HS-27A (cell line): ENCODE measurements at regions not wholly inside any gene's neighbourhood (a gene's known extent, or its start where the extent isn't known, plus 50 kb on each side); places are given as distances from the start of the nearest gene placed in this dataset.

Experiments used
- DNase-seq: peaks from one replicate; pipeline ENCODE4 v3.0.0-alpha.2; 2012; ENCODE audit warnings: low read depth, missing footprints

DNA sequence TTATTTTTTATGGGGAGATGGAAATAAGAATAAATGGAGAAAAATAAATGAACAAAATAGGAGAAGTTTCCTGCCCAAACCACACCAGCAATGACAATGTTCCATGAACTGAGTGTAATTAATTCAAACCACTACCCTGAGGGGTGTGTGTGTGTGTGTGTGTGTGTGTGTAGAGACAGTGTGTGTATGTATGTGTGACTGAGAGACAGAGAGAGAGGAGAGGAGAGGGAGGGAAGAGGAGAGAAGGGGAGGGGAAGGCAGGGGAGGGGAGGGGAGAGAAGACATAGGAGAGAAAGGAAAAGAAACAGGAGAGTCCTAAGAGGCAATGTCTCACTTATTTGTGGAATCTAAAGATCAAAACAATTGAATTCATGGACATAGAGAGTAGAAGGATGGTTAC is 65.0 kb upstream of the POU2AF1 start:
- DNase-seq = no peak

GRCh38 chr11:111443640-111444039 is 64.6 kb upstream of the POU2AF1 start:
- DNase-seq = no peak

GRCh38 chr11:111443032-111443431 is 64.0 kb upstream of the POU2AF1 start:
- DNase-seq = no peak

- no peak for DNase-seq
Observed at GRCh38 chr11:111441443-111441842, 62.4 kb upstream of the POU2AF1 start.

DNA sequence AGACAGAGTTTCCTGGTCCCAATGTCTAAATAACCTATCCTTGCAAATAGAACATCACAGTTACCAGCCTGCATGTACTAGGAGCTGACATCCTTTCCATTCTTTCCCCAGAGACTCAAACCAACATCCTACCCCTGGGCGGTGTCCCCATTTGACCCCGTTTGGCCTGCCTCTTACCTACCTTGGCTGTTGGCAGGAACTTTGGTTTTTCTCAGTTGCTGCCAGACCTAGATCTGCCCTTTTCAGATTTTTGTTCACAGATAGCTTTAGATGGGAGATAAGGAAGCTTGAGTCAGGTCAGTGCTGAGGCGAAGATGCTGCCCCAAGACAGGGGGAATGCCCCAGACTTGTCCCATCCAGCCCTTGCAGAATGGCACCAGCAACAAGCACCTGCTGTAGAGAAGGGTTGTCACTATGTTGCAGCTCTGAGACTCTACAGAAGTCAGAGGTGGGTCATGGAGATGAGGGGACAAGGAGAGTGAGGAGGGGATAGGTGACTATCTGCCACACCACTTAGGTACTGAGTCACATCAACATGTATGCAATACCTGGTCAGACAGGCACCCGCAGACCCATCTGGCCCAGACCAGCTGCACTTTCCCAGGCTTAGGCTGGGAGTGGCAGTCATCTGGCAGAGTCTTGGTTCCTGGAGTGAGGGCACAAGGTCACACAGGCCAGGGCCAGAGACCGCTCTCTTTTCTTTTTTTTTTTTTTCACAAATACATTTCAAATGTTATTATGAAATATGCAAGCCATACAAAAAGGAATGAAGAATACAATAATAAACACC is 61.5 kb upstream of the POU2AF1 start:
- no peak for DNase-seq

DNA sequence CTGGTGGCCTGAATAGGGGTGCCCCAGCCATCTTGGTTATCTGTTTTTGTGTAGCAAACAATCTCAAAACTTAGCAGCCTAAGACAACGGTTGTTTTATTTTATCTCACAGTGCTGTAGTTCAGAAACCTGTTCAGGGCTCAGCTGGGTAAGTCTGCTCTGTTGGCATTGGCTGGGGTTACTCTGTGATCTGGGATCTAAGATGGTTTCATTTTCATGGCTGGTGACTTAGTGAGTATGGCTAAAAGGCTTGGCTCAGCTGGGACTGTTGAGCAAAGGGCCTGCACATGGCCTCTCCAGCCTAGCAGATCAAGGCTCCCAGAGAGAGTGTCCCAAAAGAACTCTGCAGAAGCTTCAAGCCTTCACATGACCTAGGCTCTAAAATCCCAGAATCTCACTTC is 60.8 kb upstream of the POU2AF1 start:
- DNase-seq = no peak

- no peak for DNase-seq
Observed at GRCh38 chr11:111438846-111439520, 59.9 kb upstream of the POU2AF1 start.

GRCh38 chr11:111438168-111438567 is 59.1 kb upstream of the POU2AF1 start:
- no peak for DNase-seq

- no peak for DNase-seq
Observed at GRCh38 chr11:111435046-111435698, 56.1 kb upstream of the POU2AF1 start.

DNA sequence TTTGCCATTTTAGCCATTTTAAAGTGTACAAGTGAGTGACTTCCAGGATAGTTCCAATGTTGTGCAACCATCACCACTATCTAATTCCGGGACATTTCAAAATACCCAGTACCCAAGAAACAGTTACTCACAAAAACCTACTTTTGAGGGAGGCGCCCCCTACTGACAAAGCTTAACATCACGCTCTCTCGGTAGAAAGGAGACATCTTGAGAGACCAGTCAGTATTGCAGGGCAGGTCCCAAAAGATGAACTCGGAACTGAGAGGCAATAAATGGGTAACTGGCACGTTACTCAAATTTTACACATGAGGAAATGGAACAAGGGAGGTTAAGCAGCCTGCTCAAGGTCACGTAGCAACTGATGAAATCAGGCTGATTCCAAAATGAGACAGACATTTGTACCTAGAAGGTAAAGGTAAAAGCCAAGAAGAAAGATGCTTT is 50.0 kb upstream of the POU2AF1 start:
- peak; percentile 17 for DNase-seq
